ENCODE measurements at regions not wholly inside any gene's neighbourhood (a gene's known extent, or its start where the extent isn't known, plus 50 kb on each side); places are given as distances from the start of the nearest gene placed in this dataset.

- intact Hi-C loops (cut with micrococcal nuclease; ENCODE audit: unreplicated experiment): no loop called here
- H3K4me3 ChIP-seq (ENCODE audit: low read depth, low read length): no peak overlapping the region
- H3K4me3 Mint-ChIP-seq (ENCODE audit: unreplicated experiment): no peak overlapping the region
- H3K27me3 Mint-ChIP-seq (ENCODE audit: insufficient read depth, unreplicated experiment): no peaks in the 10 kb centered on the region
- H3K4me1 Mint-ChIP-seq (ENCODE audit: low read depth, unreplicated experiment): no peaks in the 10 kb centered on the region
- H3K36me3 Mint-ChIP-seq (ENCODE audit: insufficient read depth, unreplicated experiment): no peaks in the 10 kb centered on the region
- H3K4me1 ChIP-seq: peaks cover 12% of the 10 kb centered on the region; the same call in 1 of the 2 replicates
- no peaks in the 10 kb centered on the region for H3K9me3 ChIP-seq
- H3K27ac Mint-ChIP-seq (ENCODE audit: unreplicated experiment): no peak overlapping the region
- DNase-seq: no peak
- no peaks in the 10 kb centered on the region for H3K36me3 ChIP-seq (ENCODE audit: control insufficient read depth, insufficient read depth, low read length)
- ChIA-PET POLR2A (no interaction called here), CTCF (no interaction called here)
- no peaks in the 10 kb centered on the region for H3K9me3 Mint-ChIP-seq (ENCODE audit: unreplicated experiment)
- TF ChIP-seq CTCF (IDR thresholded peaks at IDR 0.05; ENCODE audit: insufficient read depth in 1 of 2, low read depth in 1 of 2, low read length in 1 of 2, severe bottlenecking in 1 of 2, unreplicated experiment in 1 of 2): no peak
- H3K27me3 ChIP-seq (replicated peaks; ENCODE audit: control insufficient read depth, insufficient read depth, low read length): no peaks in the 10 kb centered on the region
- BruUV-seq (replicated peaks): no TSS peak
Observed at GRCh38 chr13:106691341-106691740, 123.4 kb upstream of the ARGLU1 start.

DNA sequence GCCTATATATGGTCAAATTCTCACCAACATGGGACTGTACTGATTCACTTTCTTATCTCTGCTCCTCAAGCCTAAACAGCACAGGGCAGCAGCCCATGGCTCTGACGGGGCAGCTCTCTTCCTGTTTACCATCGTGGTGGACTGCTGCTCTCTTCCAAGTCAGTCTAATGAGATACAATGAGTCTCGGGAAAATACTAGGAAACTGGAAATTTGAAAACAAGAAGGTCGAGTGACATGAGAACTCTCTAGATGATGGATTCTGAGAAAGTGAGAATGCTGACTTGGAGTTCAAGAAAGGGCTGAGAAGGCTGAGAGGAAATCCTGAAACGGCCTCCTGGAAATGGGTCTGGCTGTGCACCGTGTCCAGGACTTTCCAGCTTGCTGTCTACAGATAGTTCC lies 122.8 kb upstream of the ARGLU1 start:
- CTCF ChIA-PET: no interaction called here
- H3K27ac Mint-ChIP-seq (ENCODE audit: unreplicated experiment): no peak overlapping the region

GRCh38 chr13:106689906-106690305 lies 122.0 kb upstream of the ARGLU1 start:
- no peak for TF ChIP-seq CTCF (IDR thresholded peaks at IDR 0.05; ENCODE audit: insufficient read depth in 1 of 2, low read depth in 1 of 2, low read length in 1 of 2, severe bottlenecking in 1 of 2, unreplicated experiment in 1 of 2)
- Mint-ChIP-seq H3K27ac (ENCODE audit: unreplicated experiment) (no peak overlapping the region), H3K27me3 (ENCODE audit: insufficient read depth, unreplicated experiment) (no peaks in the 10 kb centered on the region), H3K36me3 (ENCODE audit: insufficient read depth, unreplicated experiment) (no peaks in the 10 kb centered on the region), H3K9me3 (ENCODE audit: unreplicated experiment) (no peaks in the 10 kb centered on the region), H3K4me3 (ENCODE audit: unreplicated experiment) (no peak overlapping the region), H3K4me1 (ENCODE audit: low read depth, unreplicated experiment) (no peaks in the 10 kb centered on the region)
- Histone ChIP-seq H3K4me1 (peaks cover 12% of the 10 kb centered on the region; the same call in 1 of the 2 replicates), H3K27me3 (replicated peaks; ENCODE audit: control insufficient read depth, insufficient read depth, low read length) (no peaks in the 10 kb centered on the region), H3K36me3 (ENCODE audit: control insufficient read depth, insufficient read depth, low read length) (no peaks in the 10 kb centered on the region), H3K4me3 (ENCODE audit: low read depth, low read length) (no peak overlapping the region), H3K9me3 (no peaks in the 10 kb centered on the region)
- no TSS peak for BruUV-seq (replicated peaks)
- no peak for DNase-seq
- intact Hi-C loops (cut with micrococcal nuclease; ENCODE audit: unreplicated experiment): no loop called here
- ChIA-PET POLR2A (no interaction called here), CTCF (no interaction called here)

More for the DNA sequence above, 122.8 kb upstream of the ARGLU1 start:
- no peak overlapping the region for H3K4me3 ChIP-seq (ENCODE audit: low read depth, low read length)
- no peaks in the 10 kb centered on the region for H3K9me3 Mint-ChIP-seq (ENCODE audit: unreplicated experiment)
- TF ChIP-seq CTCF (IDR thresholded peaks at IDR 0.05; ENCODE audit: insufficient read depth in 1 of 2, low read depth in 1 of 2, low read length in 1 of 2, severe bottlenecking in 1 of 2, unreplicated experiment in 1 of 2): no peak
- no peaks in the 10 kb centered on the region for H3K36me3 ChIP-seq (ENCODE audit: control insufficient read depth, insufficient read depth, low read length)
- H3K27me3 Mint-ChIP-seq (ENCODE audit: insufficient read depth, unreplicated experiment): no peaks in the 10 kb centered on the region
- no peak for DNase-seq
- no peaks in the 10 kb centered on the region for H3K27me3 ChIP-seq (replicated peaks; ENCODE audit: control insufficient read depth, insufficient read depth, low read length)
- no peak overlapping the region for H3K4me3 Mint-ChIP-seq (ENCODE audit: unreplicated experiment)
- no TSS peak for BruUV-seq (replicated peaks)
- H3K9me3 ChIP-seq: no peaks in the 10 kb centered on the region
- H3K4me1 ChIP-seq: peaks cover 12% of the 10 kb centered on the region; the same call in 1 of the 2 replicates
- H3K36me3 Mint-ChIP-seq (ENCODE audit: insufficient read depth, unreplicated experiment): no peaks in the 10 kb centered on the region
- intact Hi-C loops (cut with micrococcal nuclease; ENCODE audit: unreplicated experiment): no loop called here
- no peaks in the 10 kb centered on the region for H3K4me1 Mint-ChIP-seq (ENCODE audit: low read depth, unreplicated experiment)
- POLR2A ChIA-PET: no interaction called here
